ENCODE measurements at regions not wholly inside any gene's neighbourhood (a gene's known extent, or its start where the extent isn't known, plus 50 kb on each side); places are given as distances from the start of the nearest gene placed in this dataset.

DNA sequence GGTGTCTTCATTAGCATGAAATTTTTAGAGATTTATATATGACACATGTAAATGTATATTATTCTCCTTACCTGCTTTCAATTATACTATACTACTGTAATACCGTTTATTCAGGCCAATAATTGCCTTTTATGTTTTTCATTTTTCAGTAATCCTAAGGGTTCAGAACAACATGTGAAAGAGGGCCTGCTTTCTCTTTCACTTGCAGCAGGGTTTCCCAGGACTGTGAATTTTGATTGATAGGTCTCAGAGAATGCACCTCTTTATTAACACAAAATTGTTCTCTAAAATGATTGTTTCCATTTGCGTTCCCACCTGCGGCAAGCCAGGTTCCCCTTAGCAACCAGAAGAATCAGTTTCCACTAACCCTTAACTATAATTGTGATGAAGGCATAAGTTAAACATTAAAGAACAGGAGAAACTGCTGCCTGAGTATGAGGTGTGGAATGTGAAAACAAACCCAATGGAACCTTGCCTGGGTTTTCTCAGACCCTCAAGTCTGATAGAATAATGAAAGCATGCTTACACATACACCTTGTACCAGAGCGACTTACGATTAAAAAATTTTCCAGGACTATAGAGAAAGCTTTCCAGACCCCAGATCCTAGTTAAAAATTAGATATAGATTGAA is 1591.2 kb upstream of the LRRTM1 start:
- TF ChIP-seq, protein P1, sequence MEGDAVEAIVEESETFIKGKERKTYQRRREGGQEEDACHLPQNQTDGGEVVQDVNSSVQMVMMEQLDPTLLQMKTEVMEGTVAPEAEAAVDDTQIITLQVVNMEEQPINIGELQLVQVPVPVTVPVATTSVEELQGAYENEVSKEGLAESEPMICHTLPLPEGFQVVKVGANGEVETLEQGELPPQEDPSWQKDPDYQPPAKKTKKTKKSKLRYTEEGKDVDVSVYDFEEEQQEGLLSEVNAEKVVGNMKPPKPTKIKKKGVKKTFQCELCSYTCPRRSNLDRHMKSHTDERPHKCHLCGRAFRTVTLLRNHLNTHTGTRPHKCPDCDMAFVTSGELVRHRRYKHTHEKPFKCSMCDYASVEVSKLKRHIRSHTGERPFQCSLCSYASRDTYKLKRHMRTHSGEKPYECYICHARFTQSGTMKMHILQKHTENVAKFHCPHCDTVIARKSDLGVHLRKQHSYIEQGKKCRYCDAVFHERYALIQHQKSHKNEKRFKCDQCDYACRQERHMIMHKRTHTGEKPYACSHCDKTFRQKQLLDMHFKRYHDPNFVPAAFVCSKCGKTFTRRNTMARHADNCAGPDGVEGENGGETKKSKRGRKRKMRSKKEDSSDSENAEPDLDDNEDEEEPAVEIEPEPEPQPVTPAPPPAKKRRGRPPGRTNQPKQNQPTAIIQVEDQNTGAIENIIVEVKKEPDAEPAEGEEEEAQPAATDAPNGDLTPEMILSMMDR (IDR thresholded peaks at IDR 0.05): no peak
- no peak for TF ChIP-seq POLR2A (IDR thresholded peaks at IDR 0.05)

All from testis (tissue), 2 donors.